Medulla oblongata (tissue), 1 donor: ENCODE measurements at regions not wholly inside any gene's neighbourhood (a gene's known extent, or its start where the extent isn't known, plus 50 kb on each side); places are given as distances from the start of the nearest gene placed in this dataset.

Experiments
- DNase-seq: peaks from one replicate; pipeline ENCODE4 v3.0.0-alpha.2; 2015; ENCODE audit errors: extremely low spot score

DNA sequence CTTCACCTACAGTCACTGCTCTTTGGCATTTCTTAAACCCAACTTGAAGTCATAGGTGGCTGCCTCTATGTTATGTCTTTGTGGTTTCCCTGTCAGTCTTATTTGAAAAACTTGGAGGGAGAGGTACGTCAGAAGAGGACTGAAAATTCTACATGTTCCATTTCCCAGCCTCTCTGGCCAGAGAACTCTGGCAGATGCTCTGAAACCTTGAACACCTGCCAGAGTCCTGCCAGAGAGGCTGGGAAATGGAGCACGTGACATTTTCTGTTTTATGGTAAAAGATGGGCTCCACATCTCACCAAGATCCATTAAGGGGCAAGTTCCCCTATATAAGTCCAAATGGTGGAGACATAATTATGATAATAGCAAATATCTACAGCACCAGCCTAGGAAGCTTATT is 99.5 kb downstream of the MAFB start:
- no peak for DNase-seq

DNA sequence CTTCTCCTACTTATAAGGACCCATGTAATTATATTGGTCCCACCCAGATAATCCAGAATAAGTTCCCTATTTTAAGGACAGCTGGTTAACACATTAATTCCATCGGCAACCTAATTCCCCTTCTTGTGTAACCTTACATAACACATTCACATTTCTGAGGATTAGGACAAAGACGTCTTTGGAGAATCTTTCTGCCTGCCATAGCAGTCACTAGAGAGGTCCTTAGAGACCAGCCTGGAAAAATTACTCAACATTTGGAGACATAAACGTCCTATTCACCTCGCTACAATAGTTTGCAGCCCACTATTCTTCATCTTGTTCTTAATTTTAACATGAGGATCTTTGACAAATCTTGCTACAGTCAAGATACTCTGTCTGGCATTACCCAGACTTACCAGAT is 100.1 kb downstream of the MAFB start:
- no peak for DNase-seq

DNA sequence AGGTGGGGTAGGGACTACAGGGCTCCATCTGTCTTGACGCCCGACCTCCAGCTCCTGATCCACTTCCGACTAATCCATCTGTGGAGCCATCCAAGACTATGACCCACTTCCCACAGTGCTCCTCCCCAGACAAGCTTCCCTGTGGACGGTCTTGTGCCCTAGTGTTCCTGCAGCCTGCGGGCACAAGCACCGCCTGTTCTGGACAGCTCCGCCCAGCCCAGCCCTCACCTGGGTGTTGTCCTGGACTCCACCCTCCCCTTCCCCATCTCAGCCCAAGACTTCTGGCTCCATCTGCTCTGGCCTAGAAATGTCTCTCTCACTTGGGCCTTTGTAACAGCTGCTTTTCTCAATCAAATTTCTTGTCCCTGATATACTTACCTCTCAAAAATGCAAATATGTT is 102.0 kb downstream of the MAFB start:
- DNase-seq, result no peak

DNA sequence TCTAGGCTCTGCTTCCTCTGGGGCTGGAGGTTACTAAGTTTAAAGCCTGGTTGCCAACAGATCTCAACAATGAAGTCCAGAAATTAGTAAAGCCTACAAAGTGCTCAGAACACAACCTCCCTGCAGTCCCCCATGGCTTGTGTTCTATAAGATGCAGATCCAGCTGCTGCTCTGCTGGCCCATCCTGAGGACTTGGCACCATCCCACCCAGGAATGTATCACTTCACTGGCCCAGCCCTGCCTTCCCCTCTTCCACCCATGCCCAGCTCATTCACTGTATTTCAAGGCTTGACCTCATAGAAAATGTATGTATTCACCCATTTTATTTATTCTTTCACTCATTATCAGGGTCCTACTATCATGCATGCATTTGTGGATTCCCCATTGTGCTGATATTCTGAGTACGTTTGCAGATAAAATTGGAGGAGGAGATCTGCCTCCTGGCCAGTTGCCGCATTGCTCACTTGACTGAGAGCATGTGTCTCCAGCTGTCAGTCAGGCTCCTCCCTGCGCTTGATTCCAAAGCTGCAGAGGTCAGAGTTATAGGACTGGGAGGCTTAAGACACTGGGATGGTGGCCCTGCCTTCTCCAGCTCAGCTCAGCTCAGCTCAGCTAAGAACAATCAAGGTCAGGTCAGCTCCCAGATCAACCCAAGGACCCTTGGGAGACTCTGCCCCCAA is 104.8 kb downstream of the MAFB start:
- no peak for DNase-seq

DNA sequence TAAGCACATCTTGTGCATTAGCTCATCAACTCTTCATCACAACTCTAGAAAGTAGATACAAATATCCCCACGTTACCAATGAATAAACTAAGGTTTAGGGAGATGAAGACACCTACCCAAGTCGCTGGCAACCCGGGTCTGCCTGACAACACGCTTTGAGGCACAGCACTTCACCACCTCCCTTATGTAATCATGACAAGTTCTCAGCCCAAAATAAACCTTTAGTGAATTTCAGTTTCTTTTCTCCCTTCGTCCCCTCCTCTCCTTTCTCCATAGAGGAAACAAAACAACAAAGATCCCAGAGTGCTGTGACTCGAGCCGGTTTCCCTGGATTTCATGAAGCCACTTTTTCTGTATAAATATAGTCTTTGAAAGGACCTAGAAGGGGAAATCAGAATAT is 105.4 kb downstream of the MAFB start:
- DNase-seq, result peak; percentile 20

DNA sequence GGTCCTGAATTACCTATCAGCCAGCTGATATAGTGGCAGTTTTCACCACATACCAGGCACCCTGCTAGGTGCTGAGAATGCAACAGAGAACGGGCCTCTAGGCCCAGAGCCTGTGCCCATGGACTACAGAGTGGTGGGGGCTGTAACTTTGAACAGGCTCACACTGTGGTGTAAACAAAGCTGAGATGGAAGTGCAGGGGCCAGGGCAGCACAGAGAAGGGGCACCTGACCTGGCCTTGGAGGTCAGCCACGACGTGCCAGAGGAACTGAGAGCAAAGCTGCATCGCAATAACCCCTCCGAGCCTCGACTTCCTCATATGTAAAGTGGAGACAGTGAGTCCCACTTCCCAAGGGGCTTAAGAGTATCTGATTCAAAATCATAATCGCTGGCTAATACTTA is 105.8 kb downstream of the MAFB start:
- DNase-seq, result peak; percentile 69

DNA sequence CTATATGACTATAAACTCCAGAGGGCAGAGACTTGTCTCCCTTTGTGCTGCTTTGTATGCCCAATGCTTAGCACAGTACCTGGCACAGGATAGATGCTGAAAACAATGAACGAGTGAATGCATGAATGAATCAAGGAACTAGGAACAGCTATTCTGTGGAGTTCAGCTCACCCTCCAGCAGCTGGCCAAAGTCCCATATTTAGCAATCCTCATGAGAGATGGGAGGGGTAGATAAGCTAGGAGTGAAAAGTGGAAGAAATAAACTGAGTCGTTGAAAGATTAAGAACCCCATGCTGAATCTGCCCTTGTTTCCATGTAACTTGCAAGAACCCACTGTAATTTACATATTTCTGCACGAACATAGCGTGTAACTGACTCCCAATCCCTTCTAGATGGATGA is 106.5 kb downstream of the MAFB start:
- peak; percentile 20 for DNase-seq

DNA sequence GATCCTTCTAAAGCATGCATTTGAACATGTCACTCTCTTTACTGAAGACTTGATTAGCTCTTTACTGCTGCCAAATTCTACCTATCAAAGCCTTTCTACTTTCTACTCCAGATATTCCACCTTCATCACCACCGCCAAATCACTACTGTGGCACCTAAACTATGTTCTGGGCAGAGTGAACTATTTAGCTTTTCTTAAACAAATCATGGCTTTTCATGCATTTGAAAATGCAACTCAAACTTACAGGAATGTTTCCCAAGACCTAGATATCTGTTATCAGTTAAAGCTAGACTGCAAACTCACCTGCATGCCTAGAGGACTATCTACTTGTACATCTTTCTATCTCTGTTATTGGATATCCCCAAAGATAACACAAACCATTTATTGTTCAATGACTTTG is 109.3 kb downstream of the MAFB start:
- DNase-seq, result no peak

DNA sequence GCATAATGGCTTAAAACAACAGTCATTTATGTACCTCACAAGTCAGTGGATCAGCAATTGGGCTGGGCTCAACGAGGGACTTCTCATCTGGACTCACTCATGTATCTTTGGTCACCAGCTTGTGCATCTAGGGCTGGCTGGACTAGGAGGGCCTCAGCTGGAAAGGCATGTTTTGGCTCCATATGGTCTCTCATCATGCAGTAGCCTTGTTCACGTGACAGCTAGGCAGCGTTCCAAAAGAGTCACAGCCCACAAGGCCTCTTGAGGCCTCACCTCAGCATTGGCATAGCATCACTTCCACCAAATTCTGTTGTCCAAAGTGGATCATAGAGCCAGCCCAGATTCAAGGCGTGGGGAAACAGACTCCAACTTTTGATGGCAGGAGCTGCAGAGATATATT is 110.1 kb downstream of the MAFB start:
- no peak for DNase-seq

DNA sequence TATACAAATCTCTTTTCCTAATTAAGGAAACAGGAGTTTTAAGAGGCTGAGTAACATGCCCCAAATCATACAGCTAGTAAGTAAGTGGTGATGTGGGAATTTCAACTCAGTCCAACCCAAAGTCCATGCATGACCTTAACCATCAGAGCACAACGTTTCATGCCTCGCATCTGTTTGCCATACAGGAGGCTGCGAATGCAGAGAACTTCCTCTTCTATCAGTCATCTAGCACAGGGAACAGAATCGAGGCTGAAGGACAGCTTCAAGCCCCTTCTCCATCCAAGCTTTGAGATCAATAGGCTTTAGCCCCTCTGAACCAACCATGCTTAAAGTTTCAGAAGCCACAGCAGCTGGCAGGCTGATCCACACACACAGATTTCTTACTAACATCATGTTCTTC is 113.2 kb downstream of the MAFB start:
- peak; percentile 12 for DNase-seq

DNA sequence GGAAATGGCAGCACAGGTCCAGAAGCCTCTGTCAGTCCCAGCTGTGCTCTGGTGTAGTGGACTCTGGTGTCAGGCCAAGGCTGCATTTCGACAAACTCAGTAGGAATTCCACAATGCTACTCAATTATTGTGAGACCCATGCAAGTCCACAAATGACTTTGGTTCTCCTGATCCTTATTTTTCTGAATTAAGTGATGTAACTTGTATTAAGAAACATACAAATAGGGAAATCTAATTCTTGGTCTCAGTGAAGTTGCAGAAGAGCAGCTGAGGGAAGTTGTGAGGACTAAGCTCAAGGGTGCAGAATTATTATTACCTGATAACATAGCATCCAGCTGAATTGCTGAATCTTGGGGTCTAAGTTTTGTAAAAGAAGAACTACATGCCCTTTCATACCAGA is 116.8 kb downstream of the MAFB start:
- DNase-seq, result no peak

DNA sequence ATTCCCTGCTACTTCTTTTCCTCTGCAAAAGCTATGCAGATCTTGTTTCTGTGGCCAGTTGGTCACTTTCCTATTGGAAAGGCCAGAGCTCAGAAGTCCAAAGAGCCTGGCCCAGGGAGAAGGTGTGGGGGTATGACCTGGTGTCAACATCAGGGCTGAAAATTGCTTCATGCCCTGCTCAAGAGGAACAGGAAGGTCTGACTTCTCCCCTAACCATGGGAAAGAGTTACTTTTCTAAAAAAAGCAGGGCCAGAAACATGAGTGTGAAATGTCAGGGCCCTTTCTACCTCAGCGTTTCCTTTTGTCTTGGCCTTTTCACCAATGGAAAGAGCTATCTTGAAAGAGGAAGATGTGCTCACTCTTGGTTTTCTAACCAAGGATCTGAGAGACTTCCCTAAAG is 117.4 kb downstream of the MAFB start:
- DNase-seq, result peak; percentile 80

DNA sequence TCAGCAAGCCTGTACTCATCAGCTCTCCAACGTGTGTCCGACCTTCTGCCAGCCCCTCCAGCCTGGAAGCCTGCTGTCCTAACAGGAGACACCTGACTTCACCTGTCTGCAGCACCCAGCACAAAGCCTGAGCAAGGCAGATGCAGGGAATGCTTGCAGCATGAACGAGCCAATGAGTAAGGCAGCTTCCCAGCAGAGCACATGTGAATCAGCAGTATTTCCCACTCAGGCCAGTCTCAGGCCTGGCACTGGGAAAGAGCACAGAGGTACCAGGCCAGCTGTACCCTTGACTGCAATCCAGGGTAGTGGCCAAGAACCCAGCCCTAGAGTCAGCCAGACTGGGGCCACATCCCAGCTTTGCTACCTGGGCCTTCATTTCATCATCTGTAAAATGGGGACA is 120.8 kb downstream of the MAFB start:
- DNase-seq, result no peak

DNA sequence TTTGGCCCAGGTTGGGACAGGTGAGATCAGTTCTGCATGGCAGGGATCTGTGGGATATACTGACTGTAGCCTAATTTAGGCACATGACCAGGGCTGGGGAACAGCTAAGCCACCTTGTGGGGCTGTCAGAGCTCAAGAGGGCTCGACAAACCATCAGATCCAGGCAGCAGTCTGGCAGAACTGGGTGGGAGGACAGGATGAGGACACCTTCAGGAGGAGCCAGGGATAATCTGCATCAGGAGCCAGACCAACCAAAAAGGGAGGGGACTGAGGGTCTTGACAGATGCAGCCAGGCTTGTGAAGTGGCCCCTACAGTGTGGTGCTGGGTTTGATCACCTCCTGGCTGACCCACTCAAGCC is 123.4 kb downstream of the MAFB start:
- DNase-seq, result no peak

DNA sequence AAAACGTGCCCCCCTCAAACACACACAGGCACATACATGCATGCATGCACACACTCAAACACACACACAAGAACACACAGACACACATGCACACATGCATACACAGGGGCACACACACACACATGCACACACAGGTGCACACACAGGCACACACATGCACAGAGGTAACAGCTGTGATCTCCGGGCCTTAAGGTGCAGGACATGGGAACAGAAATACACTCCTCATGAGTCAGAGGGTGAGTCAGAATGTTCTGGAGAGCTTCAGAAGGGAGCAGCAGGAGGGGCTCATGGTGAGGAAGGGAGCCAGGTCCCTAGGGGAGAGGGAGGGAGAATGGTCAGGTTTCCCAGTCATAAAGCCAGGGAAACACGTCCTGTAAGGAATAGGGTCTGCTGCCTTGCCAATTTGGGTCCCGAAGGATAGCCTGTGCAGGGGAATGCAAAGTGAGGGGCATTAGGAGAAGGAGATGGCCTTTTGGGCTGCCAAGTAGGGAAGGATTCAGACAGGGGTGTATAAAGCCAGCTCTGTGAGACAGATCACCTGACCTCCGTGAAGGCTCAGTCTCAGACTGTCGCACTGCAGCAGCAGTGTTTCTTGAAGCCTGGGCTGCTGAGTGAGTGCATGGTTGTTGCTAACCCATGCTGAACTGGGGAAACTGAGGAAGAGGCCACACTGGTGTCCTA is 123.9 kb downstream of the MAFB start:
- DNase-seq, result no peak

DNA sequence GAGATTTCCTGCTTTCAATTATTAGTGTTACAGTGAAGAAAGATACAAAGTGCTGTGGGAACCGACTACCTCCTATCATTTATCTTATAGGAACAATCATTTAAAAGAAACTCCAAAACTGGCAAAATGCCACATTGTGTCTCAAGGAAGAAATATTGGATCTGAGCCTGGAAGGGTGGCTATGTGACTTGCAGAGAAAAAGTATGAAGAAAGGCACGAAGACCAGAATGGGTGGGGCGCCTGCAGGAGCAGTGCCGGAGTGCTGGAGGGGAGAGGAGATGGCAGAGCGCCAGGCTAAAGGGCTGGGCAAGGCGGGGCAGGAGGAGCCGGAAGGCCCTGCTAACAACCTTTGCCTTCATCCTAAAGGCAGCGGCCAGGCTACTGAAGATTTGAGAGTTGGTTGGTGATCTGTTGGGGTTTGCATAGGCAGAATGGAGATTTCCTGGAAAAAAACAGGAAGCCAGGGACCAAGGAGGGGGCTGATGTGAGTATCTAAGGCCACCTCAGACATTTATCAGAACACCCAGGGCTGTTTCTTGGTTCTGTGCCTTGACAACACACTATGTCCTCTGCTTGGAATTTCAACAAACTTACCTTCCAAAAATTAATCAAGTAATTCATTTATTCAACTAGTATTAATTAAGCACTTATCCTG is 125.6 kb downstream of the MAFB start:
- DNase-seq, result no peak

DNA sequence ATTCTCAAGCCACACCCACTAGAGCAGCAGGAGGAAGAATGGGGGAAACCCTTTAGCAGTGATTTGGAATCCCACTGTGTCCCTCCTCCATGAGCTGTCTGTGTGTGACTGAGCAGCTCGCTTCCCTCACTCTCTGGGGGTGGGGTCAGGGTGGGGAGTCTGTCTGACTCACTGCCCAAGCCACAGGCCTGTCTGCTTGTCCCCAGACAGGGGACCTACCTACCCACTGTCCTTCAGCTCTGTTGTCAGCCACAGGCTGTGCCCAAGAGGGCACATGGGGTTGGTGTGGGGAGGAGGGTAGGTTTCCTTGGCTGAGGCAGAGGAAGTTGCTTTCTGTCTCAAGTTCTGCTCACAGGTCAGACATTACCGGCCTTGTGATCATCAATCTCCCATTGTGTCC is 127.0 kb downstream of the MAFB start:
- DNase-seq, result peak; percentile 59

DNA sequence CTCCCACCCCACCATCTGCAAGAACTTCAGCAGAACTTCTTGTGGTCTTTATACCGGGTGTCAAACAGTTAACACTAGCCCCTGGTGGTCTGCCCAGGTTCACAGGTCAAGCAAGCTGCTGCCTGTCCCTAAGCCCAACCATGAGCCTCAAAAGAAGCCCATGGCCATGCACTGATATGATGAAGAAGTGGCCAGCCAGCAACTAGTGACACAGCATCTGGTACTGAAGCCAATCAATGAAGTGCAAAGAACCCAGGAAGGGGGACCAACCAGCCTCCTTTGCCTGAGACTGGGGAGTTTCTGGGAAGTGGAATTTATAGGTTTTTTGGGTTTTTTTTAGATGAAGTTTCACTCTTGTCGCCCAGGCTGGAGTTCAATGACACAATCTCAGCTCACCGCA is 127.8 kb downstream of the MAFB start:
- DNase-seq, result peak; percentile 45

DNA sequence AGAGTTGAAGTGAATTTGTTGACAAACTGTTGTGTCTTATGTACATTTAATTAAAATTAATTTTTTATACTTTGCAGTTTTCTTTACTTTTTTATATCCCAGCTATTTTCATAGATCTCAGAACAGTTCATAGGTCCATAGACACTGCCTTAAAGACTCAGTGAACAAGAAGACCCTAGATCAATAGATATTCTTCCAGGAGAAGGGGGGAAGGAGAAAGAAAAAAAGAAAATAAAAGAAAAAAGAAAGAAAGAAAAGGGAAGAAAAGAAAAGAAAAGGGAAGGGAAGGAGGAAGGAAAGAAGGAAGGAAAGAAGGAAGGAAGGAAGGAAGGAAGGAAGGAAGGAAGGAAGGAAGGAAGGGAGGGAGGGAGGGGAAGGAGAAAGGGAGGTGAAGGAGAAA is 130.8 kb downstream of the MAFB start:
- DNase-seq, result no peak

DNA sequence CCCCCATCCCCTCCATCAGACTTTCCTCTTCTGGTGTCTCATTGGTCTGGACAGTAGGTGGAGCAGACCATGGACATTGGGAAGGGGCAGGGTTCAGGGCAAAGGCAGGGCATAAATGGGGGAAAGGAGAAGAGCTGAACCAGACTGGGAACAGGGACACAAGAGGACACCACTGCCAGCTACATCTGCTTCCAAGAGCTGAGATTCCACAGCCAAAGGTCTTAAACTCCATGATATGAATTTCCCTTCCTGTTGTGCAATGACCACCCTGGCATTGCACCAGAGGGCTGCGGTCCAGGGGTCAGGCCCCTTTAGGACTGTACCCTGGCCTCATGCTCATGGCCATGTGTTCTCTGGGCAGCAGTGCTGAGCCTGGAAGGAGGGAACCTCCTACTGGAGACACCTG is 137.9 kb downstream of the MAFB start:
- no peak for DNase-seq

DNA sequence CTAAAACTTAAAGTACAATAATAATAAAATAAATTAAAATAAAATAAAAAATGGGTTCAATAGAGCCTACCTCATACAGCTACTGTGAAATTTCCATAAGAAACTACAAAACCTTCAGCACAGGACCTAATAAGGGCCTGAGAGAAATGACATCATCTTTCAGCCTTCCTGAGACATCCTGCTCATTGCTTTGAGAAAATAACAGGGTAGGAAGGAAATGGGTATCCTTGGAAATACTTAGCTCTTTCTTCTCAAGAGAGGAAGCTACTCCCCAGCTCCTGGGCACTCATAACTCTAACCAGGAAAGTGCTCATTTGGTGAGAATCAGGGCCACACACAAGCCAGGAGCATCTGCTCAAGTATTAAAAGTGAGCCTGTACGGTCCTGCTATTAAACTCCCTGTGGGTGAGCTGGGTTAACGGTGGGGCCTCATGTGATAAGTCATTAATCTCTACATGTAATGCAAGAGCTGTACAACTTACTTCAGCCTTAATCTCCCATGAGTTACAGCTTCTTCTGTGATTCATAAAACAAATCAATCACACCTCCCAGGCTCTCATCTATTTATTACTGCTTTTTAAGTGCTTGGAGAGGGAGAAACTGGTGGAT is 141.4 kb downstream of the MAFB start:
- DNase-seq, result no peak

DNA sequence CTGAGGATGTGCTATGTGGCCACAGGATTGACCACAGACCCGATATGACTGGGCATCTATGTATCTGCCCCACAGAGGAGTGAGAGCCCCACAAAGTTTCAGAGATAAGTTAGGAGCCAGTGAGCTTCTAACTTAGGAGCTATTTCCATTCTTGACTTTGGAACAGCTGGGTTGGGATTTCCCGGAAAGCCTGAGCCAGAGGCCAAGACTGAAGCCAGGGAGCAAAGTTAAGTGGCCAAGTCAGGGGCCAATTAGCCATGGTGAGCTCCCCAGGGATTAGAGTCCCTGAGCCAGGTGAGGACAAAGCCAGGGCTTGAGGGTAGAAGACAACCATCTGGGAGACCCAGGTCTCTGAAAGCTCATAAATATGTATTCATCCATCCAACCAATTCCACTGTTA is 143.6 kb downstream of the MAFB start:
- DNase-seq, result no peak

DNA sequence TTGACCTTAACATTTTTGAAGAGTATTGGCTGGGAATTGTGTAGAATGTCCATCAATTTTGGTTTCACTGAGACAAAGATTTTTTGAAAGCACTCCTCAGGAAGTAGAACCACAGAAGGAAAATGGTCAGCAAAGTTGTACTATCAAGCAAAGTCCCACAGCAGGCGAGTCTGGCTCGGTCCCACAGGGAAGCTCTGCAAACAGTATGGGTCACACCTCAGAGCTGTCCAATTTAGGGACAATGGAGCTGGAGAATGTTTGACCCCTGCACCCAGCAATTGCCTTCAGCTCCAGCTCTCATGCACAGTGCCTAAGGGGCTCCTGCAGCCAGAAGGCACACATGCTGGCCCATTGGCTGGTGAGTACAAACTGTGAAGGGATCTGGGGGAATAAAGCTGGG is 147.0 kb downstream of the MAFB start:
- DNase-seq, result no peak
